Caco-2 (cell line): ENCODE measurements at regions not wholly inside any gene's neighbourhood (a gene's known extent, or its start where the extent isn't known, plus 50 kb on each side); places are given as distances from the start of the nearest gene placed in this dataset.

Experiments
- BruUV-seq: library from RNA; stranded (reverse); fragments of 400-500 nt; replicated peaks from 2 replicates; lab custom pipeline; 2021; lab: Mats Ljungman, UMichigan
- CTCF ChIA-PET: fragments of 300-600 bp; sonication (Branson Sonifier 250); formaldehyde crosslinking; loops from one replicate; lab custom pipeline; 2022; ENCODE audit warnings: antibody characterized with exemption; lab: Charles Lee
- POLR2A ChIA-PET: fragments of 300-600 bp; sonication (Branson Sonifier 250); formaldehyde crosslinking; loops from one replicate; lab custom pipeline; 2022; ENCODE audit warnings: antibody characterized with exemption; lab: Charles Lee
- DNase-seq, 2 experiments: peaks; one replicate each; pipeline versions ENCODE4 v3.0.0 to v3.0.0-alpha.2; 2020 to 2022
- H3K27me3 ChIP-seq: replicated peaks from 2 replicates; pipeline ENCODE4 v1.6.0; 2011; ENCODE audit warnings: low read length; ENCODE audit not compliant: control insufficient read depth, insufficient read depth
- H3K36me3 ChIP-seq: 2 replicates; pipeline ENCODE4 v1.5.1; 2011; ENCODE audit warnings: low read length; ENCODE audit not compliant: control insufficient read depth, insufficient read depth
- H3K4me1 ChIP-seq: fragments of 250-450 bp; sonication (Bioruptor Pico); 2 replicates; pipeline ENCODE4 v1.5.1; 2020; ENCODE audit warnings: mild to moderate bottlenecking
- H3K4me3 ChIP-seq: 2 replicates; pipeline ENCODE4 v1.5.1; 2011; ENCODE audit warnings: low read depth, mild to moderate bottlenecking, control low read depth, low read length
- H3K9me3 ChIP-seq: fragments of 250-450 bp; sonication (Bioruptor Pico); 2 replicates; pipeline ENCODE4 v1.5.1; 2020; ENCODE audit warnings: mild to moderate bottlenecking, moderate library complexity
- H3K27ac Mint-ChIP-seq: one replicate; pipeline ENCODE4 v1.8.0; 2022; ENCODE audit warnings: mixed read lengths; ENCODE audit not compliant: unreplicated experiment
- H3K27me3 Mint-ChIP-seq: one replicate; pipeline ENCODE4 v1.8.0; 2022; ENCODE audit warnings: mixed read lengths; ENCODE audit not compliant: insufficient read depth, unreplicated experiment
- H3K36me3 Mint-ChIP-seq: one replicate; pipeline ENCODE4 v1.8.0; 2022; ENCODE audit warnings: mild to moderate bottlenecking, mixed read lengths; ENCODE audit not compliant: insufficient read depth, unreplicated experiment
- H3K4me1 Mint-ChIP-seq: one replicate; pipeline ENCODE4 v1.8.0; 2022; ENCODE audit warnings: low read depth, mixed read lengths; ENCODE audit not compliant: unreplicated experiment
- H3K4me3 Mint-ChIP-seq: one replicate; pipeline ENCODE4 v1.8.0; 2022; ENCODE audit warnings: mild to moderate bottlenecking, moderate library complexity, mixed read lengths; ENCODE audit not compliant: unreplicated experiment
- H3K9me3 Mint-ChIP-seq: one replicate; pipeline ENCODE4 v1.8.0; 2022; ENCODE audit warnings: mixed read lengths; ENCODE audit not compliant: unreplicated experiment
- CTCF ChIP-seq, 2 experiments: fragments of 200-600 bp in 1 of 2; IDR thresholded peaks; 1 replicate in 1 of 2; 2 replicates in 1 of 2; pipeline versions ENCODE4 v1.5.1 to v1.8.0; 2011 to 2022; ENCODE audit warnings: antibody characterized with exemption in 1 of 2, control low read depth in 1 of 2, inconsistent platforms in 1 of 2, low read depth in 1 of 2, low read length in 1 of 2, mild to moderate bottlenecking in 1 of 2, moderate library complexity in 1 of 2; ENCODE audit not compliant: insufficient read depth in 1 of 2, severe bottlenecking in 1 of 2, unreplicated experiment in 1 of 2
- intact Hi-C: fragments of 100-400 bp; cut with micrococcal nuclease; formaldehyde crosslinking; loops from one replicate; pipeline ENCODE4 v1.10.0; 2022; ENCODE audit not compliant: unreplicated experiment

GRCh38 chr10:89952325-89952724, 250.9 kb downstream of the KIF20B start:
- intact Hi-C loops: no loop called here
- peaks cover 11% of the 10 kb centered on the region for H3K9me3 Mint-ChIP-seq
- ChIA-PET POLR2A (no interaction called here), CTCF (no interaction called here)
- no peak overlapping the region for H3K4me3 Mint-ChIP-seq
- H3K27ac Mint-ChIP-seq: no peak overlapping the region
- Histone ChIP-seq H3K9me3 (no peaks in the 10 kb centered on the region), H3K4me1 (no peaks in the 10 kb centered on the region), H3K4me3 (no peak overlapping the region), H3K36me3 (no peaks in the 10 kb centered on the region), H3K27me3 (no peaks in the 10 kb centered on the region)
- DNase-seq: no peak
- no peaks in the 10 kb centered on the region for H3K36me3 Mint-ChIP-seq
- no peaks in the 10 kb centered on the region for H3K4me1 Mint-ChIP-seq
- no TSS peak for BruUV-seq
- no peak for TF ChIP-seq CTCF (IDR thresholded peaks at IDR 0.05; ENCODE audit: insufficient read depth in 1 of 2, low read depth in 1 of 2, low read length in 1 of 2, severe bottlenecking in 1 of 2, unreplicated experiment in 1 of 2)
- peaks cover 3% of the 10 kb centered on the region for H3K27me3 Mint-ChIP-seq

- H3K27me3 Mint-ChIP-seq: peaks cover 3% of the 10 kb centered on the region
- no peak overlapping the region for H3K27ac Mint-ChIP-seq
- no peak for DNase-seq
- POLR2A ChIA-PET: no interaction called here
- Histone ChIP-seq H3K4me3 (no peak overlapping the region), H3K9me3 (no peaks in the 10 kb centered on the region), H3K4me1 (no peaks in the 10 kb centered on the region), H3K27me3 (no peaks in the 10 kb centered on the region), H3K36me3 (no peaks in the 10 kb centered on the region)
- H3K4me3 Mint-ChIP-seq: no peak overlapping the region
- H3K9me3 Mint-ChIP-seq: peaks cover 11% of the 10 kb centered on the region
- no peak for TF ChIP-seq CTCF (IDR thresholded peaks at IDR 0.05; ENCODE audit: insufficient read depth in 1 of 2, low read depth in 1 of 2, low read length in 1 of 2, severe bottlenecking in 1 of 2, unreplicated experiment in 1 of 2)
- intact Hi-C loops: no loop called here
- no TSS peak for BruUV-seq
- H3K36me3 Mint-ChIP-seq: no peaks in the 10 kb centered on the region
- CTCF ChIA-PET: no interaction called here
- H3K4me1 Mint-ChIP-seq: no peaks in the 10 kb centered on the region
Observed at GRCh38 chr10:89952751-89953150, 251.4 kb downstream of the KIF20B start.

- Histone ChIP-seq H3K36me3 (no peaks in the 10 kb centered on the region), H3K4me3 (no peak overlapping the region), H3K4me1 (no peaks in the 10 kb centered on the region), H3K9me3 (no peaks in the 10 kb centered on the region), H3K27me3 (no peaks in the 10 kb centered on the region)
- no peaks in the 10 kb centered on the region for H3K36me3 Mint-ChIP-seq
- DNase-seq: no peak
- intact Hi-C loops: loop anchor here (2.0 kb wide), 2 partner anchors 161 to 639 kb away; no protein-coding TSS in a partner anchor
- no TSS peak for BruUV-seq
- POLR2A ChIA-PET: no interaction called here
- no peak overlapping the region for H3K27ac Mint-ChIP-seq
- H3K27me3 Mint-ChIP-seq: peaks cover 3% of the 10 kb centered on the region
- no peaks in the 10 kb centered on the region for H3K4me1 Mint-ChIP-seq
- CTCF ChIA-PET: no interaction called here
- H3K4me3 Mint-ChIP-seq: no peak overlapping the region
- no peak for TF ChIP-seq CTCF (IDR thresholded peaks at IDR 0.05; ENCODE audit: insufficient read depth in 1 of 2, low read depth in 1 of 2, low read length in 1 of 2, severe bottlenecking in 1 of 2, unreplicated experiment in 1 of 2)
- no peaks in the 10 kb centered on the region for H3K9me3 Mint-ChIP-seq
Observed at GRCh38 chr10:89954061-89954460, 252.7 kb downstream of the KIF20B start.
